A673 (cell line): ENCODE measurements at regions not wholly inside any gene's neighbourhood (a gene's known extent, or its start where the extent isn't known, plus 50 kb on each side); places are given as distances from the start of the nearest gene placed in this dataset.

ENCODE experiments used
- BruUV-seq: library from RNA; stranded (reverse); fragments of 400-500 nt; replicated peaks from 2 replicates; lab custom pipeline; 2021; lab: Mats Ljungman, UMichigan
- CTCF ChIA-PET: fragments of 300-600 bp; sonication (Branson Sonifier 250); formaldehyde crosslinking; loops from one replicate; lab custom pipeline; 2022; ENCODE audit warnings: antibody characterized with exemption; lab: Charles Lee
- POLR2A ChIA-PET: fragments of 300-600 bp; sonication (Branson Sonifier 250); formaldehyde crosslinking; loops from one replicate; lab custom pipeline; 2022; ENCODE audit warnings: antibody characterized with exemption; ENCODE audit not compliant: low non-redundant PET; lab: Charles Lee
- DNase-seq: peaks from one replicate; pipeline ENCODE4 v3.0.0-alpha.2; 2015; ENCODE audit warnings: low spot score
- H3K27ac ChIP-seq: fragments of 200-600 bp; sonication (generic); 2 replicates; pipeline ENCODE4 v1.5.1; 2016; ENCODE audit warnings: mixed run types, low read depth, mild to moderate bottlenecking, mixed read lengths, antibody characterized with exemption, low read length; ENCODE audit not compliant: poor library complexity, severe bottlenecking
- H3K27me3 ChIP-seq: fragments of 200-600 bp; sonication (generic); replicated peaks from 2 replicates; pipeline ENCODE4 v1.6.1; 2017; ENCODE audit warnings: mixed run types, low read depth, mild to moderate bottlenecking, mixed read lengths, antibody characterized with exemption, low read length; ENCODE audit not compliant: insufficient read depth, poor library complexity
- H3K36me3 ChIP-seq: fragments of 200-600 bp; sonication (generic); 2 replicates; pipeline ENCODE4 v1.6.1; 2016; ENCODE audit warnings: mixed run types, mild to moderate bottlenecking, mixed read lengths, antibody characterized with exemption, low read length; ENCODE audit not compliant: insufficient read depth, poor library complexity, severe bottlenecking
- H3K4me1 ChIP-seq: fragments of 200-600 bp; sonication (generic); 2 replicates; pipeline ENCODE4 v1.6.1; 2017; ENCODE audit warnings: mixed run types, mild to moderate bottlenecking, mixed read lengths, antibody characterized with exemption, low read length; ENCODE audit not compliant: insufficient read depth, poor library complexity, severe bottlenecking
- H3K4me3 ChIP-seq: fragments of 200-600 bp; sonication (generic); 2 replicates; pipeline ENCODE4 v1.5.1; 2016; ENCODE audit warnings: low read depth, mixed run types, mild to moderate bottlenecking, mixed read lengths, low read length; ENCODE audit not compliant: poor library complexity, severe bottlenecking
- H3K9me3 ChIP-seq: fragments of 200-600 bp; sonication (generic); 2 replicates; pipeline ENCODE4 v1.6.1; 2016; ENCODE audit warnings: mixed run types, low read depth, mild to moderate bottlenecking, mixed read lengths, antibody characterized with exemption, low read length; ENCODE audit not compliant: poor library complexity, severe bottlenecking
- EZH2 ChIP-seq: fragments of 200-600 bp; sonication (generic); IDR thresholded peaks from 2 replicates; pipeline ENCODE4 v1.6.1; 2017; ENCODE audit warnings: borderline replicate concordance, low read depth, mild to moderate bottlenecking, mixed read lengths, antibody characterized with exemption, low read length; ENCODE audit not compliant: poor library complexity, severe bottlenecking
- intact Hi-C: fragments of 100-400 bp; cut with micrococcal nuclease; formaldehyde crosslinking; loops from one replicate; pipeline ENCODE4 v1.10.0; 2022; ENCODE audit not compliant: unreplicated experiment
- TF ChIP-seq, protein P1 (sequence below): fragments of 300-800, 200-600 bp; sonication (generic); conservative IDR thresholded peaks from 2 replicates; pipeline ENCODE4 v1.5.1; 2017; ENCODE audit warnings: low read depth, mild to moderate bottlenecking, antibody characterized with exemption, low read length, moderate library complexity, mixed read lengths

- intact Hi-C loops, result no loop called here
- no peaks in the 10 kb centered on the region for H3K36me3 ChIP-seq
- no peaks in the 10 kb centered on the region for H3K9me3 ChIP-seq
- no peak overlapping the region for H3K27ac ChIP-seq
- CTCF ChIA-PET, result no interaction called here
- POLR2A ChIA-PET, result no interaction called here
- TF ChIP-seq EZH2, result no peak
- TF ChIP-seq, protein P1, sequence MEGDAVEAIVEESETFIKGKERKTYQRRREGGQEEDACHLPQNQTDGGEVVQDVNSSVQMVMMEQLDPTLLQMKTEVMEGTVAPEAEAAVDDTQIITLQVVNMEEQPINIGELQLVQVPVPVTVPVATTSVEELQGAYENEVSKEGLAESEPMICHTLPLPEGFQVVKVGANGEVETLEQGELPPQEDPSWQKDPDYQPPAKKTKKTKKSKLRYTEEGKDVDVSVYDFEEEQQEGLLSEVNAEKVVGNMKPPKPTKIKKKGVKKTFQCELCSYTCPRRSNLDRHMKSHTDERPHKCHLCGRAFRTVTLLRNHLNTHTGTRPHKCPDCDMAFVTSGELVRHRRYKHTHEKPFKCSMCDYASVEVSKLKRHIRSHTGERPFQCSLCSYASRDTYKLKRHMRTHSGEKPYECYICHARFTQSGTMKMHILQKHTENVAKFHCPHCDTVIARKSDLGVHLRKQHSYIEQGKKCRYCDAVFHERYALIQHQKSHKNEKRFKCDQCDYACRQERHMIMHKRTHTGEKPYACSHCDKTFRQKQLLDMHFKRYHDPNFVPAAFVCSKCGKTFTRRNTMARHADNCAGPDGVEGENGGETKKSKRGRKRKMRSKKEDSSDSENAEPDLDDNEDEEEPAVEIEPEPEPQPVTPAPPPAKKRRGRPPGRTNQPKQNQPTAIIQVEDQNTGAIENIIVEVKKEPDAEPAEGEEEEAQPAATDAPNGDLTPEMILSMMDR, result no peak
- no peaks in the 10 kb centered on the region for H3K27me3 ChIP-seq
- no peak for DNase-seq
- no TSS peak for BruUV-seq
- H3K4me3 ChIP-seq, result no peak overlapping the region
- no peaks in the 10 kb centered on the region for H3K4me1 ChIP-seq
Measured at GRCh38 chr16:13554643-13555042, 365.3 kb upstream of the ERCC4 start.

DNA sequence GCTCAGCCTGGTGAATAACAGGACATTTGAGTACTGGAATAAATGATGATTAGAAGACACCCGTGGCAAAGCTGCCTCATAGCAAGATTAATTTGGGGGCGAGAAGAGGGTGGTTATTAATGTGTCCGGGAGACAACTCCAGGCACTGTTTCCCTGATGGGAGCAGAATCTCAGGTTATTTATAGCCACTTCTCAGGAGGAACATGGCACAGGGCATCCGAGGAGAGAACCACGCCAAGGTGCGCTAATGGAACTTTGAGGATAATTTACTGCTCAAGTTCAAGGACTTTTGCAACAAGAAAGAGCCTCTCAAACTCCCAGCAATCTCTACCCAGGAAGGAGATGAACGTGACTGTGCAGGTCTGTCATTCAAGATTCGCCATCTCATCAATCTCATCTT, 362.5 kb upstream of the ERCC4 start:
- BruUV-seq, result no TSS peak
- Histone ChIP-seq H3K4me1 (no peaks in the 10 kb centered on the region), H3K4me3 (no peak overlapping the region), H3K27me3 (no peaks in the 10 kb centered on the region), H3K27ac (no peak overlapping the region), H3K36me3 (no peaks in the 10 kb centered on the region), H3K9me3 (no peaks in the 10 kb centered on the region)
- CTCF ChIA-PET, result no interaction called here
- DNase-seq, result no peak
- intact Hi-C loops, result no loop called here
- POLR2A ChIA-PET, result no interaction called here
- TF ChIP-seq, protein P1, result no peak
- no peak for TF ChIP-seq EZH2

- Histone ChIP-seq H3K4me3 (no peak overlapping the region), H3K4me1 (no peaks in the 10 kb centered on the region), H3K27me3 (no peaks in the 10 kb centered on the region), H3K27ac (no peak overlapping the region), H3K36me3 (no peaks in the 10 kb centered on the region), H3K9me3 (no peaks in the 10 kb centered on the region)
- intact Hi-C loops, result no loop called here
- DNase-seq, result no peak
- ChIA-PET POLR2A (interaction anchor here (0.7 kb wide), 1 partner anchor 448 kb away, joined by 7 read pairs; no protein-coding TSS in a partner anchor), CTCF (no interaction called here)
- no peak for TF ChIP-seq EZH2
- TF ChIP-seq, protein P1, result no peak
- BruUV-seq, result no TSS peak
Measured at GRCh38 chr16:13558752-13559151, 361.2 kb upstream of the ERCC4 start.
